GM08714 (cell line): ENCODE measurements at regions not wholly inside any gene's neighbourhood (a gene's known extent, or its start where the extent isn't known, plus 50 kb on each side); places are given as distances from the start of the nearest gene placed in this dataset.

Experiments
- H3K4me3 ChIP-seq: fragments of 200-500 bp; sonication (Bioruptor generic); 2 replicates; pipeline ENCODE4 v1.5.1; 2014; ENCODE audit warnings: mild to moderate bottlenecking, low read length, inconsistent platforms
- ZNF274 ChIP-seq: IDR thresholded peaks from 2 replicates; pipeline ENCODE4 v1.6.1; 2012; ENCODE audit warnings: mild to moderate bottlenecking, low read depth, low read length

DNA sequence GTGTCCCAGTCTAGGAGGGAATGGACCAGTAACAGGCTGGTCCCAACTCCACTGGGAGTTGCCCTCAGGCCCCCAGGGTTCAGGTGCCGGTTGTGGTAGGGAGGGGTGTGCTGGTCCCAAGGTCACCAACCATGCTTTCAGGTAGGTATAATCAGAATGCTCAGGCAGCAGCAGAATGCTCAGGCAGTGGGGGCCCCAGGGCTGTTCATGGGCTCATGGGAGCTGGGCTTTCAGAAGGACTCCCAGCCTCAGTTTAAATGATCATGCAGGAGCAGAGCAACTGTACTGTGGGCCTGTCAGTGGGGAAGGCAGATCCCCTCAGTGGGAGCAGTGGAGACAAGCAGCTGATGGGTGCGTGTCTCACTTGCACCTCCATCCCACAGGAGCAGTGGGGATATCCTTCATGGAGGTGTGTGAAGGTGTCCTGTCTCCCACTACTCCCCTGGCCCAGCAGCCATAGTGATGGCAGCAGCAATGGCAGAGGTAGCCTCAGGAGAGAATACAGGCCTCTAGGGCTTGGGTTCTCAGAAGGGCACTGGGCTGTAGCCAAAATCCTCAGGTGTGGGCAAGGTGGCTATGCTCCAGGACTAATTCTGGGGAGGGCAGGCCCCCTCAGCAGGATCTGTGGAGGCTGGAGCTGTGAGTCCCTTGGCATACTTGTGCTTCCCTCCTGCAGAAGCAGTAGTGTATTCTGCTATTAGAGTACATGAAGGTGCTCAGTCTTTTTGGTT is 917.3 kb upstream of the B3GALT2 start:
- H3K4me3 ChIP-seq = no peak overlapping the region
- no peak for TF ChIP-seq ZNF274

DNA sequence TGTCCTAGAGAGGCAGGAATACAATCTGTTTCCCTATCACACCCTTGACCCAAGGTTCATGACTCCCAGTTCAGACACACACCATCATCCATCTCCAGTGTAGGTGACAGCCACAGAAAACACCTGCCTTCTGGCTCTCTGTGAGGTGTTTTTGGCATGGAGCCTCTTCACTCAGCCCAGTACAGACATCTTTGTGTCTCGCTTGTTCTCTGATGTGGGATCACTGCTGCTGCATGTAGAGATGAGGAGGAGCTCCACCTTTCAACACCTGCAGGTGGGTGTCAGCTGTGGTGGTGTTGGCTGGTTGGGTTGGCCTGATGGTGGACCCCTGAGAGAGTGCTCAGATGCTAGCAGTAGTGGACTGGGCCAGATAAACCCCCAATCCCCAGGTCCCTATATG is 916.7 kb upstream of the B3GALT2 start:
- TF ChIP-seq ZNF274 = no peak
- no peak overlapping the region for H3K4me3 ChIP-seq

DNA sequence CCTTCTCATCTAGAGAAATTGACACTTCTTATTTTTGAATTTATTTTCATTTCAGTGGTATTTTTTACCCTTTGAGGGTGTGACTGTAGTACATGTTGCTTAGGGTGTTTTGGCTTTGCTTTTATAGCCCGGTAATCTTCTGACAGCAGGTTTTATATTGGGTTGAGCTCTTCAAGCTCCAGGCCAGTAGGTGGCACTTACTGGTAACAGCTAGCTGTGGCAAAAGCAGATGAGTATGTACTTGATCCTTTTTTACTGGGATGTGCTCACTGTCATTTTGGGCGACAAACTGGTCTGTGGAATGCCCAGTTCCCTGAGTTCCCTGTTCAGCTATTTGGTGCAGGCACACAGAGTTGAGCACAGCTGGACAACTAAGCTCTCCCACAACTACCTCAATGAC is 916.2 kb upstream of the B3GALT2 start:
- H3K4me3 ChIP-seq = no peak overlapping the region
- no peak for TF ChIP-seq ZNF274

DNA sequence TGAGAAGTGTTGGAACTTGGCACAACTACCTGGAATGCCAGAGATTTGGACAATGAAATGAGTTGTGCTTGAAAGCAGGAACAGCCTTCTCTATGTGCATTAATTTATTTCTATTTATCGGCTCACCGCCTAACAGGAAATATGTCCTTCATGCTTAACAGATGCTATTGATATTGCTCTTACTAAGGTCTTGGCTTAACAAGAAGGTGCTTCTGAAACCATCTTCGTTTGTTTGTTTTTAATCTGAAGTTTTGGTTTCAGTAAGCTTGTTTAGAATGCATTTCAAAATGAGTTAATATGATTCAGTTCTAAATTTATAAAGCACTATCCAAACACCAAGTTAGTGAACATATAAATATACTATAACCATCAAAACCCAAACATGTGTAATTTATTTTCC is 898.3 kb upstream of the B3GALT2 start:
- H3K4me3 ChIP-seq = no peak overlapping the region
- no peak for TF ChIP-seq ZNF274

DNA sequence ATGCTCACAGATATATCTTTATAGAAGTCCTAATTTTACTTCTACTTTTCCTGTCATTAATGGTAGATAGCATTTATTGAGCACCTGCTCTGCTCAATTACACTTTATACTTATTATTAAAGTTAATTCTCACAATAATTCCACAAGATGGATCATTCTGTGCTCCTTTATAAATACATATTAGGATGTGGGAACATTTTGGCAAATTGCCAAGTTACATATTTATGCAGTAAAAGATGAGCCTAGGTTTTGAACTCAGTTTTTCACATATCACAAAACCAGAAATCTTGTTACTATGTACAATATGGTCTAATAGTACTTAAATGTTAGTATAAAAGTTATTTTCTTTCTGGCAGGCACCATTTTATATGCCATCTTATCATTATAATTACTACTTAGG is 895.0 kb upstream of the B3GALT2 start:
- no peak overlapping the region for H3K4me3 ChIP-seq
- TF ChIP-seq ZNF274 = no peak

DNA sequence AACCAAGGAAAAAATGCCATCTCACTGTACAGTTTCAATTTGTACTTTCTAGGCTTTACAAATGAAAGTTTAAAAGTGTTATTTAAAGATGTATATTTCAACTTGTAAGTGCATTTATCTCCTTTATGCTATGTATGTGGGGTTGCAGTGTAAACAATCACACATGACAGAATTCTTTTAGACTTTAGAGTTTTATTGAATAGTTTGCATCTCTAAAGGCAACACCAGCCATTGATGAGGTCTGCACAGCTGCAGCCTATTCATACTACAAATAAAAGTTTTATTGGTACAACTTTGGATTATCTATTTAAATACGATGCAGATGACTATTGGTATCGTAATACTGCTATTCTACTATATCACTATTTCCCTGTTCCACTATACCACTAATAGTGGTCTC is 894.4 kb upstream of the B3GALT2 start:
- TF ChIP-seq ZNF274 = no peak
- no peak overlapping the region for H3K4me3 ChIP-seq

DNA sequence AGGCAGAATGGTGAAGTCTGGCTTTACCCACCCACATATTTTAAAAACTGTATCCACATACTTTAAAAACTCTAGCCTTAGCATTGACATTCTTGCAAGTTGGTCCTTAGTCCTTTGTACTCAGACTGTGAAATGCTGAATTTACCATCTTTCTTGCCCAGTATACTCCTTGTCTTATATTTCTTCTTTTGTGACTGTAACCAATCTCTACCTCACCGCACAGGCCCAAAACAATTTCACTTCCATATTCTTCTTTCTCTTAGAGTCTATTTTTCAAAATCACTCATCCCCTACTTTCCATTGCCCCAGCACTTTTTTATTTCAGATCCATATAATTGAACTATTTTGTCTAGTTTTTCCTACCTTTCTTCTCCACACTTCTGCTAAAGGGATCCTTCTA is 892.4 kb upstream of the B3GALT2 start:
- H3K4me3 ChIP-seq = no peak overlapping the region
- TF ChIP-seq ZNF274 = no peak

DNA sequence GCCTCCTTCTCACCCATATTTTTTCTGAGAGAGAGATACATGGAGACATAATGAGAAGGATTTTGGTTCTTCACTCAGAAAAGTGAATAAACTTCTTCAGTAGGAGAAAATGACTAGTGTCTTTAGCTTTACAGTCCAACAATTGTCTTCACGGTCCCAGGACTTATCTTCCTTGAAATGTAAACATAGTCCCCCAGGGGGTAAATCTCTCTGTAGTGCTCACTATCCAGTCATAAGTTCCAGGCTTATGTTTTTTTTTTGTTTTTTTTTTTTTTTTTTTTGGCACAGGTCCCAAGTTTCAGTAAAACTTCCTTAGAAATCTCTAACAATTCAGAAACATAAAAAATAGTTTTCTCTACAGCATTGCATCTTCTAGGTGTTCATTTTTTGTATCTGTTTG is 890.2 kb upstream of the B3GALT2 start:
- TF ChIP-seq ZNF274 = no peak
- H3K4me3 ChIP-seq = no peak overlapping the region

DNA sequence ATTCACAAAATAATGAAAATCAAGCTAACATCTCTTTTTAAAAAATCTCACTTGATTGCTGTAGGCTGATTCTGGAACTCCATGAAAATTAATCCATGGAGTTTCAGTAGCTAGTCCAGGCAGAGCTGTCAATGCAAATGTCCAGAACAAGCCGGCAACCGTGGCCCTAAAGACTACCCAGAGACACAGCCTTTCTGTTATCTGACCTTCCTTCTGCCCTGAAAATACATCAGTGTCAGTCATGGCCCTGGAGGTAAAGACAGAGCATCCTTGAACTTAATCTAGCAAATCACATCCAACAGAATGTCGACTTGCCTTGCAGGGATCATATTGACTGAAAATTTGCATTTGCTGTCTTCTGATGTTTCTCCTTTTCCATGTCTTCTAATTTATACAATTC is 887.4 kb upstream of the B3GALT2 start:
- no peak overlapping the region for H3K4me3 ChIP-seq
- no peak for TF ChIP-seq ZNF274

DNA sequence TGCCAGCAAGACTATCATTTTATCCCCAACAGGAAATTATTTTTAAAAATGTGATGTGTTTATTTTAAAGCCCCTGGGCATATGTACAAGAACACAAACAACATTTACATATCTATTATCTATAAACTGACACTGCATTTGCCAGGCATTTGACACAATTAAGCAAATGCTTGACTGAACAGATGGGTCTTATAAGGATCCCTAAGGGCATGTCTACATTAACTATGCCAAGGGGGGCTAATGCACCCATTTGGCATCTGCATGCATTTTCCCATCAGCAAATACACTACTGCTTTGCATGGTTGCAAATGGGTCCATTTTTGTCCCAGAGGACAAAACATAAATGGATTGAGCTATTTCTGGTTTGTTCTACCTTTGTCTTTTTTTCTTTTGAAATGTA is 884.8 kb upstream of the B3GALT2 start:
- no peak overlapping the region for H3K4me3 ChIP-seq
- no peak for TF ChIP-seq ZNF274

DNA sequence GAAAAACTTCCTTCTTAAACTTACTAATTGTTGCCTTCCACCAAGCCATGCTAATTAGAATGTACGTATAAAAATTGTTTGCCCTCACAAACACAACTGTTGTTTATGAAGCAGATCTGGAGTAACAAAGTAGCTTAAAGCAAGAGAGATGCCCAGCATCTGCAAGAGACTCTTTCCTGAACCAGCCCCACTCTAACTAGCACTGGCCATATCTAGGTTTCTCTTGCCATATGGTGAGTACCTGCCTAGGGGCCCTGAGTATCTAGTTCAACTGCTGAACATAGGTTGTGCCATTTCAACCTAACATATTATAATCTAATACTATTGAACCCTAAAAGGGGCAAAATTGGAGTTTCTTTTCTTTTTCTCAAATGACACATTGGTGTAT is 883.4 kb upstream of the B3GALT2 start:
- TF ChIP-seq ZNF274 = no peak
- H3K4me3 ChIP-seq = no peak overlapping the region

DNA sequence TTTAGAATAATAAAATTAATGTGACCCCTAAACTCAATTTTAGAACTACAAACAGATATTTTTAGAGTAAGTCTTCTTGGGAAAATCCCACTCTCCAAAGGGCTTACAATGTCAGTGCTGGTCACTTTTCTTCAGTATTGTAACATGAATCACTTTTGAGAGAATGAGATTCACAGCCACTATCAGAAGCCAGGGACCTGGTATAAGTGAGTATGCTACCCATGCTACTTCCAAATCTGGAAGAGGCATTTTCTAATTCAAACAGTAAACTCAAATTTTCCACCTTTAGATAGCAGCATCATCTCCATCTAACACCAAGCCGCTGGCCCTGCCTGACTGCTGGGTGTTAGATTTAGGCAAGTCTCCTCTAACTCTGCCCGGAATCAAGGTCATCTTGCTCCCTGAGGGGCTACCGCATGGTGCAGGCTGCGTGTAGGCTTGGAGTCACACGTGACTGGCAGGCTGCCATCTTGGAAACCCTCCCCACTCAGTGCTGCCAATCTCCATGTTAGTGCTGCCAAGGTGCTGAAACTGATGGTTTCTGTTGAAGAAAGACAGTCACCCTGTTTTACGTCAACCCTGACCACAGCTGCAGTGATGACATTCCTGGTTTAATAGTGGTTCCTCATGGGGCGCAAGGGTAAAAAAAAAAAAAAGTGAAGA is 882.9 kb upstream of the B3GALT2 start:
- H3K4me3 ChIP-seq = no peak overlapping the region
- TF ChIP-seq ZNF274 = no peak

DNA sequence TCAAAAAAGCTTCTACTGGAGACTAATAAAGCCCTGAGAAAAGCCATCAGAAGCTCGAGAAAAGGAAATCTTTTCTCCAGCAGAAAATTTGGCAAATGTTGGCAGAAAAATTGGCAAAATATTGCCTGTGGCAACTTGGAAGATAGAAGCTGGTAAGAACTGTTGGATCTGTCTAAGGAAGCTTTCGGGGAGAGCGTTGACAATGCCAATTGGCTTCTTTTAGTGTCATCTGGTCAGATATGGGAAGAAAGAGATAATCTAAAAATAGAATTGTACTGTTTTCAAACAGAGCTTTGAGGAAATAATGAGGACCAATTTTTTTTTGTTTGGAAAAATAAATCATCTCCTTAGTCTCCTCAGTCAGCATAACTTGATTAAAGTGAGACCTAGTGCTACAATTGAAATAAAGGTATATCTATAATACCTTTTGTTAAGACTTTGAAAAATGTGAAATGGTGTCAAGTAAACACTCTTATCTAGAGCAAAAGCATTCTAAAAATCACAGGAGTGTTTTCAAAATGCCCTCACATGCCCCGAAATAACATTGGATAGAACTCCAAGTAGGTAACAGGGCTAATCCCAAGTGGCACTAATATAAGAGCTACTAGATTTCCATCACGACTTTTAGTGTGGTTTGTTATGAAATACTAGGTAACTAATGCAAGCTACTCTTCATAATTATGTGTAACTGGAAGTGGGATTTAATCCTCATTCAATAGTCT is 882.2 kb upstream of the B3GALT2 start:
- TF ChIP-seq ZNF274 = no peak

DNA sequence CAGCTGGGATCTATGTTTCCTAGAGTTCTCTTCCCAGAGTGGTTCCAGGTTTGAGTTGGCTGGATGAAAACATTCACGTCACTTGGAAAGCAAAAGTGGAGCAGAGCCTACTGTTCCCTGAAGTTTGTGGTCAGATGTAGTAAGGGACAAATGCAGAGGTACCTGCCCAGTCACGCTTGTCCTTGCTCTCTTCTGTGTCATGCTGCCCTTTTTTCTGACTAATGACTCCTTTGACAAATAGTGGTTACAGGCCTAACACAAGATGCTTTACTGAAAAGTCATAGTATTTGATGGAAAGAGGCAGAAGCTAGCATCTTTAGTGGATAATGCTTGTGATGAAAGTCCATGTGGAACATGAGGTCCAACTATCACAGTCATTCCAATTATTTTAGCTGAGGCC is 881.4 kb upstream of the B3GALT2 start:
- no peak overlapping the region for H3K4me3 ChIP-seq
- TF ChIP-seq ZNF274 = no peak

More for the DNA sequence above, 882.2 kb upstream of the B3GALT2 start:
- no peak overlapping the region for H3K4me3 ChIP-seq

DNA sequence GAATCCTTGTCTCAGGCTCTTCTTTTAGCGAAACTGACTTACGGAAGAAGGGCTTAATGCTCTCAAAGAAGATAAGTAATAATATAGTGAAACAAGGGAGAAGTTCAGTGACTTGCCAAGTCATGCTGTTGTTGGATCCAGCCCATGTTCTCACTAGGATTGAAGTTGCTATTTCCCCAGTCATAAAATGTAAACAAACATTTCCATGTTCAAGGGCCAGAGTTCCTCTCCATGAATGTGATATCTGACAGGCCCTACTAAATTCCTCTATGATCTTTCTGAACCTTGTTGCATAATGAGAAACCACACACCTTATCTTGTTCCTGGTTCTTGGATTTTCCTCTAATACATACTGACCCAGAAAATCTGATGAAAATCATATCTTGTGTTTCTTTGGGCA is 876.5 kb upstream of the B3GALT2 start:
- no peak overlapping the region for H3K4me3 ChIP-seq
- no peak for TF ChIP-seq ZNF274
